ENCODE measurements at regions not wholly inside any gene's neighbourhood (a gene's known extent, or its start where the extent isn't known, plus 50 kb on each side); places are given as distances from the start of the nearest gene placed in this dataset.

DNA sequence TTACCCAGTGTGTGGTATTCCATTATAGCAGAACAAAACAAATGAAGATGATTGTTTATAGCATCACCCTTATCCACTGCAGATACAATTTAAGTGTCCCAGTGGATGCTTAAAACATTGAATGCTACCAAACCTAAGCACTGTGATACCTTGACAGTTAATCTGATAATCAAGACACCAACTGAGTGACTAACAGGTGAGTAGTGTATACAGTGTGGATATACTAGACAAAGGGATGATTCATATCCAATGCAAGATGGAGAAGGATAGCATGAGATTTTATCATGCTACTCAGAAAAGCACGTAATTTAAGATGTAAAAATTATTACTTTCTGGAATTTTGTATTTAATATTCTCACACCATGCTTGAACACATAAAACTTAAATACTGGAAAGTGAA is 1449.0 kb downstream of the OTOL1 start:
- CTCF ChIA-PET (ENCODE audit: low intra/inter-chr PET ratio): no interaction called here
- no TSS peak for BruUV-seq (replicated peaks)
- Histone ChIP-seq H3K9ac (ENCODE audit: insufficient read depth in 1 of 2, low read depth in 2 of 2, low read length in 2 of 2) (no peak overlapping the region), H3K79me2 (ENCODE audit: control insufficient read depth, insufficient read depth, low read length) (no peaks in the 10 kb centered on the region), H3K27me3 (ENCODE audit: control insufficient read depth in 2 of 2, insufficient read depth in 2 of 2, low read length in 2 of 2) (no peaks in the 10 kb centered on the region), H3K9me1 (ENCODE audit: control insufficient read depth, insufficient read depth, low read length) (no peaks in the 10 kb centered on the region), H3K4me1 (replicated peaks in 1 of 2; ENCODE audit: control insufficient read depth in 2 of 2, insufficient read depth in 2 of 2, low read length in 2 of 2) (no peaks in the 10 kb centered on the region), H3K4me3 (no peak overlapping the region), H2AFZ (ENCODE audit: low read depth, low read length) (no peak overlapping the region), H4K20me1 (replicated peaks; ENCODE audit: control insufficient read depth, insufficient read depth, low read length) (no peaks in the 10 kb centered on the region), H3K27ac (ENCODE audit: extremely low read depth, low read depth, low read length) (no peak overlapping the region), H3K9me3 (replicated peaks; ENCODE audit: control insufficient read depth, insufficient read depth, low read depth, low read length) (no peaks in the 10 kb centered on the region; the same call in none of the 2 replicates), H3K4me2 (ENCODE audit: insufficient read depth, low read length) (no peak overlapping the region), H3K36me3 (ENCODE audit: control insufficient read depth, insufficient read depth, low read length) (no peaks in the 10 kb centered on the region)
- in situ Hi-C loops (cut with MboI): no loop called here
- ATAC-seq (no peak), FAIRE-seq (no peak), DNase-seq (ENCODE audit: extremely low read depth in 1 of 4, low spot score in 3 of 4) (no peak)
- POLR2A ChIA-PET: no interaction called here
- WGBS (ENCODE audit: insufficient coverage, low coverage, missing lambda C conversion rate): 0% methylated on average over 1 of the region's 1 CpG
- intact Hi-C loops (cut with micrococcal nuclease): no loop called here
- TF ChIP-seq TAL1 (IDR thresholded peaks at IDR 0.05) (no peak), NR2C2 (CRISPR knock-in tag; IDR thresholded peaks at IDR 0.05) (no peak), NR2C2 (tag; IDR thresholded peaks at IDR 0.05) (no peak), TGIF2 (CRISPR knock-in tag; IDR thresholded peaks at IDR 0.05) (no peak), ZNF143 (CRISPR knock-in tag; IDR thresholded peaks at IDR 0.05) (no peak), SREBF2 (CRISPR knock-in tag; IDR thresholded peaks at IDR 0.05) (no peak), ARID1B (IDR thresholded peaks at IDR 0.05) (no peak), ERF (CRISPR knock-in tag; IDR thresholded peaks at IDR 0.05) (no peak)

DNA sequence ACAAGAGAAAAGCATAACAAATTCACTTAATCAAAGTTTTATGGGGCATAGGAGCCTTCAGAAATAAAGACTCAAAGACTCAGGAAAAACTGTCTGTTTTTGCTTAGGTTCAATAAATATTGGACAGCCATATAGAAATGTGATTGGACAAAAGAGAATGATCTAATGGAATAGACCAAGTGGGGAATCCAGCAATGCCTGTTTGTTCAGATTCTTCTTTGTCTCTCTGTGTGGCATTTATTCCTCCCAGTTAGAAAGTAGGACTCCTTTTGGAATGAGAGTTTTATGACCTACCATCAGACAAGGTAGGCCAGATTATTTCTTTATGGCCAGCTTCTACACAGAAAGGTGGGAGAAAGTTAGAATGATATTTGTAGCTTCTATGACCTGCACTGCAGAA is 1460.1 kb downstream of the OTOL1 start:
- in situ Hi-C loops (cut with MboI) (no loop called here), intact Hi-C loops (cut with micrococcal nuclease) (no loop called here)
- no peaks in the 10 kb centered on the region for H3K4me1 ChIP-seq (replicated peaks in 1 of 2; ENCODE audit: control insufficient read depth in 2 of 2, insufficient read depth in 2 of 2, low read length in 2 of 2)
- no peak for DNase-seq (ENCODE audit: extremely low read depth in 1 of 4, low spot score in 3 of 4)
- no peaks in the 10 kb centered on the region for H3K27me3 ChIP-seq (ENCODE audit: control insufficient read depth in 2 of 2, insufficient read depth in 2 of 2, low read length in 2 of 2)
- H3K4me3 ChIP-seq: no peak overlapping the region
- H3K79me2 ChIP-seq (ENCODE audit: control insufficient read depth, insufficient read depth, low read length): no peaks in the 10 kb centered on the region
- no peaks in the 10 kb centered on the region for H3K9me1 ChIP-seq (ENCODE audit: control insufficient read depth, insufficient read depth, low read length)
- no peak for FAIRE-seq
- H3K36me3 ChIP-seq (ENCODE audit: control insufficient read depth, insufficient read depth, low read length): no peaks in the 10 kb centered on the region
- CTCF ChIA-PET (ENCODE audit: low intra/inter-chr PET ratio): no interaction called here
- no peaks in the 10 kb centered on the region for H4K20me1 ChIP-seq (replicated peaks; ENCODE audit: control insufficient read depth, insufficient read depth, low read length)
- H3K4me2 ChIP-seq (ENCODE audit: insufficient read depth, low read length): no peak overlapping the region
- BruUV-seq (replicated peaks): no TSS peak
- no peak overlapping the region for H3K27ac ChIP-seq (ENCODE audit: extremely low read depth, low read depth, low read length)
- TF ChIP-seq SAFB2 (IDR thresholded peaks at IDR 0.05; ENCODE audit: borderline replicate concordance, low read depth, low read length, severe bottlenecking) (no peak), HOXB6 (CRISPR knock-in tag; IDR thresholded peaks at IDR 0.05; ENCODE audit: borderline replicate concordance) (no peak), RFX1 (IDR thresholded peaks at IDR 0.05) (no peak), ZNF224 (CRISPR knock-in tag; IDR thresholded peaks at IDR 0.05) (no peak), SPI1 (IDR thresholded peaks at IDR 0.05; ENCODE audit: borderline replicate concordance, low read depth, low read length) (no peak), IRF2 (CRISPR knock-in tag; IDR thresholded peaks at IDR 0.05) (no peak), NFE2 (IDR thresholded peaks at IDR 0.05; ENCODE audit: low read depth) (no peak), ZNF76 (CRISPR knock-in tag; IDR thresholded peaks at IDR 0.05; ENCODE audit: borderline replicate concordance) (no peak), ZNF282 (CRISPR knock-in tag; IDR thresholded peaks at IDR 0.05) (no peak)
- H3K9me3 ChIP-seq (replicated peaks; ENCODE audit: control insufficient read depth, insufficient read depth, low read depth, low read length): no peaks in the 10 kb centered on the region
- no peak overlapping the region for H2AFZ ChIP-seq (ENCODE audit: low read depth, low read length)
- ATAC-seq: no peak
- no peak overlapping the region for H3K9ac ChIP-seq (ENCODE audit: insufficient read depth in 1 of 2, low read depth in 2 of 2, low read length in 2 of 2)
- POLR2A ChIA-PET: no interaction called here
